GM18519 (cell line): ENCODE measurements at regions not wholly inside any gene's neighbourhood (a gene's known extent, or its start where the extent isn't known, plus 50 kb on each side); places are given as distances from the start of the nearest gene placed in this dataset.
A peak's percentile ranks its signal among the peaks of the same experiment; 100 is the strongest.

Experiments used
- ATAC-seq: cut with Tn5 transposase; IDR thresholded peaks from one replicate; pipeline ENCODE4 v1.9.1; 2021; ENCODE audit warnings: mild to moderate bottlenecking, moderate library complexity; ENCODE audit not compliant: unreplicated experiment, low FRiP score

DNA sequence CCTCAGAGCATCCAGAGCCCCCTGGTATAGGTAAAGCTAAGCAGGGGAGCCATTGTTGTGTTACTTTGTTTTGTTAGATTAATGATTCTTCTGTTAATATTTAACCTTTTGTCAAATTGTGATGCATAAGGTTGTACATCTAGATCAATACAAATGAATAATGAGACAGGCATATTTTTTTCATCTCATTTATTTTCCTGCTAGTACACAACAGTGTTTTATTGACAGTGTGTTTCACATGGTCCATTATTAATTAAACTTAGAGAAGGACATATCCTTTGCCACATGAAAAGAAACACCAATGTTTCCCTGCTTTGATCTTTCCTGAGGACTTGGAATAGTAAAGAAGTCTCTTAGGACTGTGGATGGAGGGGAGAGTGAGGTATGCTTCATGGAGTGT lies 543.6 kb upstream of the CFAP20DC start:
- ATAC-seq, result no peak

GRCh38 chr3:59580996-59581395 lies 531.2 kb upstream of the CFAP20DC start:
- ATAC-seq, result no peak

GRCh38 chr3:59580499-59580898 lies 530.7 kb upstream of the CFAP20DC start:
- no peak for ATAC-seq

- ATAC-seq, result no peak
Observed at GRCh38 chr3:59578129-59578528, 528.3 kb upstream of the CFAP20DC start.

GRCh38 chr3:59576606-59577005 lies 526.8 kb upstream of the CFAP20DC start:
- no peak for ATAC-seq

DNA sequence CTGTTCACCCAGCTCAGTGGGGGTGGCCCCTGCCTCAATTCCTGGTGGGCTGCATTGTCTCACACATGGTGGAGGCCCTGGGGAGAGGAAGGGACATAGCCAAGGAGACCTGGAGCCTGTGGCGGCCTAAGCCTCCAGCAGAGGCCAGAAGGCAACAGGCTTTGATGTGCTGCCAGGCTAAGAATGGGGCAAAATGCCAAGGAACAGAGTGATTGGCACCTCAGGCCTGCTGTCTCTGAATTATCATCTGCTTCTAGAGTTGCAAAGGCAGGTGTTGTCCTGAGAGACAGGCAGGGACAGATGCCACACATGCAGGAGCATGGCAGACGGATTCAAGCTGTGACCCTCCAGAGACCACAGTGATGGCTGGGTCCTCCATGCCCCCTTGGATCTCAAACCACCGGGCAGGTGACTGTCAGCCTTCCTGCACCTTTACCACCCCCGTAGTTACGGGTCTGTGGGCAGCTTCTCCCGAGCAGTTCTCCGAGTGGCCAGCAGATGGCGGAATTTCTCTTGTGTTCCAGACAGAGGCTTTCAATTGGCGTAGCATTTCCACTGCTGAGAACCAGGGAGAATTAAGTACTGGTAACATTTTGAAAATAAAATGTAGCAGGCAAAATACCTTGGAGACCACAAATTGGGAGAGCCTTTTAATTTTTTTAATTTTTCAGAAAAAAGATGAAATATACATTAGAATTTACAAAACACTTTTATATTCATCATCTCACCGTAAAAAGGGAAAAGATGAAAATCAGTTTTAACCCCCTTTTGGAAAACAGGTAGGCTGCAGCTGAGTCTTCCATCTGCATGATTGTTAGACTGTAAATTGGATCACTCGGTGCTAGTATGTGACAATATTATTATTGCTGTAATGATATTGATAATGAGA lies 525.5 kb upstream of the CFAP20DC start:
- no peak for ATAC-seq

DNA sequence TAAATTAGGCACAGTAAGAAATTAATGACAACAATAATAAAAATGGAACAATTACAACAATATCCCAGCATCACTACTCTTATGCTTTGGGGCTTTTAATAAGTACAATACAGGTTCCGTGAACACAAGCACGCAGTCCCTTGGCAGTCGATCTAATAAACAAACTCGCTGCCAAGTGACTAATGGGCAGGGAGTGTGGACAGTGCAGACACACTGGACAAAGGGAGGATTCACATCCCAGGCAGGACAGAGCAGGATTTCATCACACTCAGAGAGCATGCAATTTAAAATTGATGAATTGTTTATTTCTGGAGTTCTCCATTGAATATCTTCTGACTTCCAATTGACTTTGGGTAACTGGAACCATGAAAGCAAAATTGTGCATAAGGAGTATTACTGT lies 524.1 kb upstream of the CFAP20DC start:
- no peak for ATAC-seq

DNA sequence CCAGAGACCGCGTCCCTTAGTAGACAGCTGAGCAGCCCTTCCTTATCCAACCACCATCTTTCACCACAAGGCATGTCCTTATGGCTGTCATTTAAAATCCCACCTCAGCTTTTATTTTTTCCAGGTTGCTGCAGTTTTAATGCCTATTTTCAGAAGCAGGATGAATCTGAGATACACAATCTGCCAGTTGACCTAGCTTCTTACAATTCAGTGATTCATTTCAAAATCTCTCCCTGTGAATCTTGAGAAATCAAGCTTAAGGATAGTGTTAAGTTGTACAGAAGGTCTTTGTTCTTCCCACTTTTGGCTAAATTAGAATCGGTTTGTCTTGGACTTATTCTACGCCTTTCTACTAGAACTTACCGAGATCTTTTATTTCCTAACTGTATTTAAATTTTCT lies 522.3 kb upstream of the CFAP20DC start:
- ATAC-seq, result no peak

DNA sequence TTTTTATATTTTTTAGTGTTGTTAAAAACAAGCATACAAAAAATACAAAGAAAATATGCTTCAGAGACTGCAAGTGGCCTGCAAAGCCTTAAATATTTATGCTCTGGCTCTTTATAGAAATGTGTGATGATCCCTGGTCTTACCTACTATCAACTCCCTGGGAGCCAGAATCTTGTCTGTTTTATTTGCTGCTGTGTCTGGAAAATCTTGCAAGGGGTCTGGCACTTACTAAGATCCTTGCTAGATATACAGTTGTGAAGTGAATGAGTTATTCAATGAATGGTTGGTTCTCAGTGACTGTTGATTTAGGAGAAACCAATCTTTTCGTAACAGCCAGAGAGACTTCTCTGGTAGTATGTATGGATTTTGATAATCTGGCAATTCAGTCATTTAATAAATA lies 521.0 kb upstream of the CFAP20DC start:
- ATAC-seq, result no peak

DNA sequence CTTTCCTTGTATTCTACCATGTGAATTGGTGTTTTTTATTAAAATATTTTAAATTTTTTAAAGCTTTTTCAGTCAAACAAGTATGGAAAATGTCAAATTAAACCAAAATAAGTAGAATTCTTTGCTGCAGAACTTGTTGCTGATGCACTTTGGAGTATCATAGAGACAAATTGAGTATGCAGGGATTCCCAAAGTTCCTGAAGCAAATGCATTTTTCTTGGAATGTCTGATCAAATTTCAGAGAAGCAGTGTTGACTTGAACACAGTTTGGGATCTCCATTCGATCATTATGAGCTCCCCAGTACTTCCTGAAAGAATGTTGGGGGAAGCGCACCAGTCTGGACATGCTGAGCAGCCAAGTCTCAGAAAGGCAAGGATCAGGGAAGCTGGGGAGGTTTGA lies 517.8 kb upstream of the CFAP20DC start:
- no peak for ATAC-seq

GRCh38 chr3:59566481-59566975 lies 516.7 kb upstream of the CFAP20DC start:
- ATAC-seq, result peak; percentile 67

- ATAC-seq, result no peak
Observed at GRCh38 chr3:59565125-59565524, 515.3 kb upstream of the CFAP20DC start.

GRCh38 chr3:59563966-59564365 lies 514.1 kb upstream of the CFAP20DC start:
- no peak for ATAC-seq

DNA sequence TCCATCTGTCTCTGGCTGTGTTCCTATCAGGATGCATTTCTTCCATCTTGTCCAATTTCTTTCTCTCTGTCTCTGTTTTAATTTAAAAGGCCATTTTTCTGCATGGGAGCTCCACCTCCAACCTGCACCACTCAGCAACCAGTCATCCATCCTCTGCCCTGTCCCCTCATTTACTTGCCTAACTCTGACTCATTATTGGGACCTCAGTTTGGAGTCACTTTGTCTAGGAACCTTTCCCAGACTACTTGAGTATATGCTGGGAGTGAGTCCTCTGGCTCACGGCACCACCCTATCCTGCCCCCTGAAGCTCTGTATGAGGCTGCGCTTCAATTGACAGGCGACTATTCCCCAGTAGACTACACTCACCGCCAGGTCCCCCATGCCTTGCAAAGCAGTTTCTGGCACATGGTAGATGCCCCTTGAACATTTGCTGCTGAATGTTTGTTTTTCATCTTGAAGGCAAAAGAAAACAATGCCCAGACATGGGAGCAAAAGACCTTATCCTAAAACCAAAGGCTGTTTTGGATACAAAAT lies 513.3 kb upstream of the CFAP20DC start:
- ATAC-seq, result no peak

- no peak for ATAC-seq
Observed at GRCh38 chr3:59559721-59560435, 510.1 kb upstream of the CFAP20DC start.

DNA sequence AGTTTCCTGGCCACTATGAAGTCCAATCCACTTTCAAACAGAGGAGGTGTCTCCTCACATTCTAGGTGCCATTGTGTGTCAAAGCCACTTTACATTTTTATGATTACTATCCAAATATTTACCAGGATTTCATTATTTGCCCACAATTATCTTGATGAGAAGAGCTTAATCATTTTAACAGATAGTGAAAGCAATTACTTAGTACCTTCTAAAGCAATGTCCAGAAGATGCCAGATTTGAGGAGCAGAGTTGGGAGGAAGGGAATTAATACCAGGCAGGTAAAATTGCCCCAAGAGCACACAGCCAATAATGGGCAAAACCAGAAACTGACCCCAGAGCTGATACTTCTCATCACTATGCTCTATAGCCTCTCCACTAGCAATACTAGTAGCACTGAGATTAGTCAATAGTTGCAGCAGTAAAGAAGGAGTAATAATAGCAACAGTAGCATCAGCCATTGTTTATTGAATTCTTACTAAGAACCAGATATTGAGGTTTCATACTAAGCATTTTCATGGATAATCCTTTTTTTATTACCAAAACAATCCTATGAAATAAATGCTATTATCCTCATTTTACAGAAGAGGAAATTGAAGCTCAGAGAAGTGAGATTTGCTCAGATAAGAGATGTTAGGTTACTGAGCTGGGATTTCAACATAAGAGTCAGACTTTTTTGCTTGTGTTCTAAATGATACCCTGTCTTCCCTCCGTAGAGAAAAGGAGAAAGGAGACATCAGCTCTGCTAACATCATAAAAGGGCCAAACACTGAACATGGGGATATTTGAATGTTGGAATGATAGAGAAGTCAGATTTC lies 509.3 kb upstream of the CFAP20DC start:
- ATAC-seq, result no peak

DNA sequence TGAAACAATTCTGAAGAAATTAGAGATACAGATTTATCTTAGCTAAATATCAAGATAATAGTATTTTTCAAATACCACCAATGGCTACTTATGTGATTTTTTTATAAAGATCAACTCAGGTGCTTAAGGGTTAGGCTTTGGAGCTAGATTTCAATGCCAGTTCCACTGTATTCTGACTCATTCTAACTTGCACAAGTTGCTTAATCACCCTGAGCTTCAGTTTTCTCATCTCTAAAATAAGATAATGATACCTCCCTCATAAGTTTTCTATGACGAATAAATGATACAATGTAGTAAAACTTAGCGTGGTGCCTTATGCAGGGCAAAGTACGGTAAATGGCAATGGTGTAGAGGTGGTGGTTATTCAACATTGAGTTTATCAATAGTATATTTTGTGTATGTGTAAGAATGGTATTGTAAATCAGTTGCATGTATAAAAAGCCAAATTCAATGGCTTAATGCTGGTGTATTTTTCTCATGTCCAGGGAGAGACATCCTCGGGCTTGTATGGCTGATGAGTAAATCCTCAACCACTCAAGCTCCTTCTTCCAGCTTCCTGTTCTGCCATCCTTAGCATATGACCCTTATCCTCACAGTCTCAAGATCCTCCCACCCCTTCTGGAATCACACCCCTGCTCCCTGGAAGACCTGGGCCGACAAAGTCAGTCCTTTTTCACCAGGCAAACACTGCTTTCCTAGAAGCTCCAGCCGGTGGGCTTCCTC lies 505.9 kb upstream of the CFAP20DC start:
- ATAC-seq, result no peak

DNA sequence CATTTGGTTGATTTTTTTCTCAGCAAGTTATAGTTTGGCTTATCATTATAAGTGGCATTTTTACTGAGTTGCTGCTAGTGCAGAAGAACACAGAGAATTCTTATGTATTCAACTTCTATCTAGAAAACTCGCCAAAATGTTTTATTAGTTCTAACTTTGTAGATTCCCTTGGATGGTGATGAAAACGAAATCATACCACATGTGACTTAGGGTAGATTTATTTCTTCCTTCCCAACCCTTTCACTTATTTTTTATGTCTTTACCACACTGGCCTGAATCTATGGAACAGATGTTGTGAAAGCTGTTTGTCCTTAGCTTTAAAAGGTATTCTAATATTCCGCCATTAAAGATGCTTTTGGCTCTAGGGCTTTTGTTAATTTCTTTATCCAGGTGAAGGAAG lies 503.3 kb upstream of the CFAP20DC start:
- no peak for ATAC-seq

DNA sequence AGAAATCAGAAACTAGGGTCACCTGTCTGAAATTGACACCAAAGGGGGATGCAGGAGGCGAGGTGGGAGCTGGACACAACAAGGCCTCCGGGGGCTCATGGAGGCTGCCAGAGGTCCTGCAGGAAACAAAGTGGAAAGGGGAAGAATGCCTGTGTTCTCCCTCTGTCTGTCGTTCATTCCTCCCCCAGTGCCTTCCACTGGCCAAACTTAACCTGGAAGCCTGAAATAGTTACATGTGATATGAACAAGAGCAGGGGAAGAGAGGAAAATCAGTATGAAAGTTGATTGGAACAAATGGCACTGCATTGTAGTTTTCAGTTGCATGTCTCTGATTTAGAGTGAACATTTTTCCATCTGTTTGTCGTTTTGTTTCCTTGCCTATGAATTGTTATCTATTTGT lies 502.0 kb upstream of the CFAP20DC start:
- no peak for ATAC-seq

DNA sequence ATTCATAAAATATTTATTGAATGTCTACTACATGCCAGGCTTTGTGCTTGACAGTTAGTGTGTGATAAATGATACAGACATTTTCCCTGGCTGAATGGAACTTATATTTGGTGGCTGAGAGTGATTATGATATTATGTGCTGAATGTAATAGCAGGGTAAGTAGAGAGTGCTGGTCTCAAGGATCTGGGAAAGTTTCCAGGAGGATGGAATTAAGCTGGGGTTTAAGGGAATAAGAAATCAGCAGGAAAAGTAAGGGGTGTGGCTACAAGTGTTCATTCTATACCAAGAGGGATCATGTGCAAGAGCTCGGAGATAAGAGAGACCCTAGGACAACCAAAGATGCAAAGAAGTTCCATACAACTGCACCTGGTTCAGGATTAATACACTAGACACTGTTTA lies 500.1 kb upstream of the CFAP20DC start:
- no peak for ATAC-seq
